ENCODE measurements at regions not wholly inside any gene's neighbourhood (a gene's known extent, or its start where the extent isn't known, plus 50 kb on each side); places are given as distances from the start of the nearest gene placed in this dataset.

DNA sequence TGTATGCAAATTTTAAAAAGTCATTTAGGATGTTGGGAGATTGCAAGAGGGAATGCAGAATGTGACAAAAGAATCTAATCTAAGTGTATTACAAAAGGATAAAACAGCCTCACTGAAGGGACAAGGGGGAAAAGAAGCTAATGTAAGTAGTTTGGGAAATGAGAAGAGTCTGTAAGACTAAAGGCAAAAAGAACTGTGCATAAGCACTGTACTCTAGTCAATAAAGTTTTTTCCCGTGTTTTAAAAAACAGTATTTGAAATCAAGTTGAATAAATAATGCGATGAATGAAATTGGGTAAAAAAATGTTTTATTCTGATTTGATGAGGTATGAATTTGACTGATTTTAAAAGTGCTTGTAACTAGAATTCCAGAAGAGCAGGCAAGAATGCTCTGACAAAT lies 149.8 kb downstream of the VEGFA start:
- no peak overlapping the region for H3K4me3 ChIP-seq (ENCODE audit: low read length)
- DNase-seq (ENCODE audit: low read depth, low spot score): no peak

DNA sequence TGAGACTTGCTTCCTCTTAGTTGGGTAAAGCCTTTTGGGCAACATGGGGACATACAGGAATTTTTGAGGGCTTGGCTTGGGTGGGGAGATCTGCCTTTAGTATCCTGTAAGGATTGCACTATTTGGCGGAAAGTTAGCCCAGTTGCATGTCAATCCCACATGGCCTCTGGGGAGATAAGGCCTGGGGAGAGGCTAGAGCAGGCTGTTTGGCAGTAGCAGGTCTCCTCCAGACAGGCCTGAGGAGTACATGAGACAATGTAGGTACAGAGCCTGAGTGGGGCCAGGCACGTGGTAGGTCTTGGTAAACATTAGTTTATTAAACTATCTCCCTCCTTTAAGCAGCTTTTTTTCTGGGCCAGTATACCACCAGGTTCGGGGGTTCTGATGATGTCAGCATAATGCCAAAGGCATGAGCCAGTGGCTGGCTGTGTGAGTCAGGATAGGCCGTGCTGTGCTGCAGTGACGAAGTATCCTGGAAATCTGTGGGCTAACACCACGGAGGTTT lies 147.9 kb downstream of the VEGFA start:
- no peak overlapping the region for H3K4me3 ChIP-seq (ENCODE audit: low read length)
- no peak for DNase-seq (ENCODE audit: low read depth, low spot score)

DNA sequence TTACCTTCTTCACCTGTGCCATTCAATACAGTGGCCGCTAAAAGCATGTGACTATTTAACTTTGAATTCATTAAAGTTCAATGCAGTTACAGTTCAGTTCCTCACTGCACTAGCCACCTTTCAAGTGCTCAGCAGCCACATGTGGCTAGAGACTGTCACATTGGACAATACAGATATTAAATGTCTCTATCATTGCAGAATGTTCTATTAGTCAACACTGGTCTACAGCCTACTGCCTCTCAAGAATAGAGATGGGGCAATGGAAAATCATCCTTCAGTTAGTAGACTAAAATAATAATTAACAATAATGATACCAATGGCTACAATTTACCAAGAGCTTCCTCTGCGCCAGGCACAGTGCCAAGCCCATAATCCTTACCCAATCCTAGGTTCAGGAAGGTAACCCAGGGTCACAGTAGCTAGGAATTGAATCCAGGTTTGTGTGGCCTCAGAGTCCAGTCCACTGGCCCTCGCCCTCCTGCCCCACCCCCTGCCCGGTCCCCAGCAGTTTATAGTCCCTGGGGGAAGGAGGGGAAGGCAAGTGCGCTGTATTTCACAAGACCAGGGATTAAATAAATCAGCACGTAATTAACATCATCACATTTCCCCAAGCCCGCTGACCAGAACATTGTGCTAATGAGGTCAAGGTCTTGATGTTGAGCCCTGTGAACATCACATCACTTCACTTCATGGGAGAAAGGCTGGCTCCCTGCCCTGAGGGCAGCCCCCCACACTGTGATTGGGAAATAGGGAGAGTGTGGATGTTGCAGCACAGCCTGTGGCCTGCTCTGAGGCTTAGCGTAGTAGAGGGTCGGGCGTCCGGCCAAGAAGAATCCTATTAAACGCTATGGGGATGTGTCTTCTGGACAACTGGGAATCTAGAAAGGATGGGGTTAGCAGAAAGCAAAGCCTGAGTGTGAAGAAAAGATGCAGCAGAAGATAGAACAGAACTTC lies 147.2 kb downstream of the VEGFA start:
- DNase-seq (ENCODE audit: low read depth, low spot score): no peak
- H3K4me3 ChIP-seq (ENCODE audit: low read length): no peak overlapping the region

DNA sequence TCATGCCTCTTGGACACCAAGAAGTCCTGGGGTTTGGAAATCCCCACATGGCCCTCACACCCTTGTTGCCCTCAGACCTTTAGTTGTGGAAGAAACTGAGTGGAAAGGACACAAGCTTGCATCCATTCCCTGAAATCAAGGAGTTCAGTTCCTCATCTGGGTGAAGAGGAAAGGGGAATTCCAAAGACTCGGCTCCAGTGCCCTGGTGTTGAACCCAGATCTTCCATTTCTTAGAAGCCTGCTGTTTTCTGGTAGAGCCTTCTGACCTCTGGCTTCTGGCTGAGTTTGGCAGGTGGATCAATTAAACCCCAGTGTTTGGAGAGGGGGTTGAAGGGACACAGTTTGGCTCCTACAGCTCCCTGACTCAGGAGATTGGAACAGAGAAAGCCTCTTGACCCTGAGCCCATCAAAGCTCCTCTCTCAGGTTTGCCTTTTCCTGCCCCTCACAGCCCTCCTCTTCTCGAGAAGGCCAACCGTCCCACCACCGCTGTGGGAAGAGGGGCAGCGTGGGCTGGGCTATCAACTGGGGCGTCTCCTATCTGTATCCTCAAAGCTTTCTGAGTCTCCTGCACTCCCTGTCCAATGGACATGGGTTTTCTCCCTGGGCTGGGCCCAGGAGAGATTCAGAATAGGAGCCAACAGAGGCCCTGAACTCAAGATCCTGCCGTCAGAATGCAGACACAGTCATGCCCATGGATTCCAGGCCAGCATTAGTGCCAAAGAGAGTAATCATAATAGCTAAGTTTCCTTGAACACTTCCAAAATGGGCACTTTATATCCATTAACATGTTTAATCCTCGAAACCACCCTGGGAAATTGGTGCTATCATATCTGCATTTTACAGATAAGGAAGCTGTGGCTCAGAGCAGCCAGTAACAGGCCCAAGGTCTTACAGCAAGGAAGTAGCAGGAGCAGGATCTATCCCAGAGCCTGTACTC lies 146.2 kb downstream of the VEGFA start:
- no peak for DNase-seq (ENCODE audit: low read depth, low spot score)
- H3K4me3 ChIP-seq (ENCODE audit: low read length): no peak overlapping the region

DNA sequence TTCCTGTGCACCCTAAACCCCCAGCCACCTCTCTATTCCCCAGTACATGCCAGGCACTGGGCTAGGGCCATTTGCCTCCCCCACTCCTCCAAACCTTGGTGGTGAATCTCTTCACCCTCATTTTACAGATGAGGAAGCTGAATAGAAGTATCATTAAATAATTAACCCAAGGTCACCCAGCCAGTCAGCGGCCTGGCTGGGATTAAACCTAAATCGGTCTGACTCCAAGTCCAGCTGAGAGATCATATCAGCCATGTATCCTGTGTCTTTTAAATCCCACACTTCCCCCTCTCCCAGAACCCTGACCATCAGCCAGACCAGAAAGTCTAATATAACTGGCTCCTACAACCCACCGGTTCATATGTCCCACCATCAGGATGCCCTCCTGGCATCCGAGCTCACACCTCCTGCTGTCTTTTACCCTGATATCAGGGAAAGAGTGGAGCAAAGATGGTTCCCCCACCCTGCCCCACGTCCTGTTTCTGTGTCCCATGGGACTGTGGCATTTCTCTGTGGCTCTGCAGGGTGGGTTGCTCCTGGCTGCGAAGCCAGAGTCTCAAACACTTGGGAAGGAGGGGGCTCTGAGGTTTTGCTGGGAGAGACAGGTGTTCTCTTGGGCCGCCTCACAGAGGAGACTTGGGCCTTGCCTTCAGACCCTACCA lies 145.3 kb downstream of the VEGFA start:
- no peak overlapping the region for H3K4me3 ChIP-seq (ENCODE audit: low read length)
- no peak for DNase-seq (ENCODE audit: low read depth, low spot score)

DNA sequence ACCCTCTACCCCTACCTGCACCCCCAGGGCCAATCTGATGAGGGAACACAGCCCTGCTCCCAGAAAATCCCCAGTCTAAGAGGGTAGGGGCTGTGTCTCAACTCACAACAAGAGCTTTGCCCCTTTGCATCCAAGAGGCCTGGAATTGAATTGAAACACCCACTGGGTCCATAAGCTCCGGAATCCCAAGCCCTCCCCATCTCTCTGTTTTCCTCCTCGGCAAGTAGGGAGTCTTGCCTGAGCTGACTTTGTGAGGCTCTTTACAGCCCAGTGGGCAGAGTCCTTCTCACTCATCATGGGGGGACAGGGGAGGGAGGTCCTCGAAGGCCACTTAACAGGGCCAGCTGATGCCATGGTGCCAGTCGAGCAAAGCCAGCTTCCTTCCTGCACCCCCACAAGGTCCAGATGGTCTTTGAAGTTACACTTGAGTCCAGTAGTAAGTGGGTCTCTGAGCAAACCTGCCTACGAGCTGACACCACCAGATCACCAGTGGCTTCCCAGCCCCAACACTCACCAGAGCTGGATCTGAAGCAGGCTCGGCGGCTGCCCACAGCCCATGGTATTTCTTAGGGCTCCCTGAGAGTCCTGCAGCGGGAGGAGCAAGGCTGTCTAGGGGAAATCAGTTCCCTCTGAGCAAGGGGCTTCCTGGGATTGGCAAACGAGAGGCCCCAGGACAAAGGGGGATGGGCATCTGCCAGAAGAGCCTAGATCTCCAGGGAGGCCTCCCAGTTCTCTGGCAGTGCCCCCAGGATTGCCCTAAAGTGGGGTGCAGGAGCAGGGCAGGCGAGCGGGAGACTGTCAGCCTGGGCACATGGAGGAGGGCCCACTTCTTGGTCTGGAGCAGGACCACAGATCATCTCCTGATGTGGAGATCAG lies 144.5 kb downstream of the VEGFA start:
- H3K4me3 ChIP-seq (ENCODE audit: low read length): no peak overlapping the region
- DNase-seq (ENCODE audit: low read depth, low spot score): no peak

DNA sequence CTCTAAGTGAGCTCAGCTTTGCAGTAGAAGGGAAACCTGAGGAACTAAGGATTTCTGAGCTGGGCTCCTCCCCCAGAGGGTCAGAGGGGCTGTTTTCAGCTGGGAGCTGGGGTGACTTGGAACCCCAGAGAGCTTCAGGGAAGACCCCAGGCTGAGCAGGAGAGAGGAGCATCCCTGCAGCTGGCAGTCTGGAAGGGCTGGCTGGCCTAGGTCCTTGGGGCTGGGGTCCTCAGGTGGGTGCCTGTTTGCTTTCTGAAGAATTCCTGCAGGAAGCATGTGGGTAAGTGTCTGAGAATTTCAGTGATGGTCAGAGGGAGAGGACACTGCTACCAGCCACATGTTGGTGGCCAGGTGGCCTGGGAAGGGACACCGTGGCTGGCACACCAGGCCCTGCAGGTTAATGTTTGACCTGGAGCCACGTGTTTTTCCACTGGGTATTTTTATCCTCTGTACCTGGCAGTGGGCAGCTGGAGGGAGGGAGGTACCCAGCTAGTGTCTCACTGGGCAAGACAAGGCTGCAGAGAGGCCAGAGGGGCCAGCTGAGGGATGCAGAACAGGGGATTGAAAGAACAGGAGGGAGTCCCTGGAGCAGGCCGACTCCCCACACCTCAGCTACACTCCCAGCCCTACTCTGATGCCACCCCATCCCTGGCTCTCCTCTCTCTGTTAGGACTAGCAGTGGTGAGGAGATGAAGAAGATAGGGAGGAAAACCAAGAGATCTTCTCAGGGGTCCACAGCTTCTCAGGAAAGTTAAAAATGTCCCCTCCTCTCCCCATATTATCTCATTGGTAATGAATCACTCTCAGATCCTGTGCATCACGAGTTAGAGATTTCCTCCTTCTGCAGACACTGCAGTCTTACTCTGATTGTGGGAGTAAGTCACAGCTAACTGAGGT lies 143.6 kb downstream of the VEGFA start:
- no peak overlapping the region for H3K4me3 ChIP-seq (ENCODE audit: low read length)
- DNase-seq (ENCODE audit: low read depth, low spot score): no peak

DNA sequence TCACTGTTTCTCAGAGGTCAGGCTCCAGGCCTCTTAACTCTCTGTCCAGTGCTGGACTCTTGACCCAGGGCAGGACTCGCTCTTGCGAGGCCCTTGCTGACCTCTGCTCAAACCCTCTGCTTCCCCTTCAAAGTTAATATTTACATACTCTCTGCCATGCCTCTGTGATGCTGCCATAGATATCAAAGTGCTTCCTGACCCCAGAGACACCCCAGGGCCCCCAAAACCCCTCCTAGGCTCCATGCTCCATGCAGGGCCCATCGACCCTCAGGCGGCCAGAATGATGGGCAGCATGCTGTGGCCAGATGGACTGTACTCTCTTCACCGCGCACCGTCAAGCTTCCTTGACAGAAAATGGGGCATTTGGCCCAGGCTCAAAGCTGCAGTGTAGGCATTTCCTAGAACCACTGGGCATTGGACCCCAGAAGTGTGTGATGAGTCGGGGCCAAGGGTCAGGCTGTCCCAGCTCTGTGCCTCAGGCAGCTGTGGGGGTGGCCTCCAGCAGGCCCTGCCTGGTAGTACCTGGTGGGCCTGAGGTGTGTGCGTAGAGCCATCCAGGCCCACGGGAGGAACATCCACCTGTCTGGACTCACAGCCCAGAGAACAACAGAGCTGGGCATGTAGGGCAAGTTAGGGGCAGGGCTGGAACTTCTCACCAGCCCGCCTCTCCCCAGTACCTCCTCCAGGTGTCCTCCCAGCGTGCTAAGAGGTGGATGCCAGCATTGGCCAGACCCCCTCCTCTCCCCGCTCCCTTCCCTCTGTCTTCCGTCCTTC lies 142.8 kb downstream of the VEGFA start:
- no peak for DNase-seq (ENCODE audit: low read depth, low spot score)
- no peak overlapping the region for H3K4me3 ChIP-seq (ENCODE audit: low read length)

DNA sequence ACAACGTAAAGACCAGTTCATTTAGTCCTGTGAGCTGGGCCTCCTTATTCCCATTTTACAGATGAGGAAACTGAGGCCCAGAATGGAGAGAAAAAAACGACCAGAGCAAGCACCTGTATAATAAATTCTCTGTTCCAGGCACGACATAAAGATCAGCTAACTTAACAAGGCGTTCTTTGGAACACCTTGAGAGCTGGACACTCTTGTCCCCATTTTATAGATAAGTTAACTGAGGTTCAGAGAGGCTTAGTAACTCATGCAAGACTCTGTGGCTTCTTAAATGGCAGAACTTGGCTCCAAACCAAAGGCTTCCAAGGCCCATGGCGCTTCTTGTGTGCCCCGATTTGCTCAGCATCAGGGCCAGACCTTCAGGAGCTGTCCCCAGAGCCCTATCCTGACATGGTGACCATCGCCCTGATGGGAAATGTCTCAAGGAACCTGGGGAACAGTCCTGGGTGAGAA lies 142.1 kb downstream of the VEGFA start:
- no peak overlapping the region for H3K4me3 ChIP-seq (ENCODE audit: low read length)
- no peak for DNase-seq (ENCODE audit: low read depth, low spot score)

DNA sequence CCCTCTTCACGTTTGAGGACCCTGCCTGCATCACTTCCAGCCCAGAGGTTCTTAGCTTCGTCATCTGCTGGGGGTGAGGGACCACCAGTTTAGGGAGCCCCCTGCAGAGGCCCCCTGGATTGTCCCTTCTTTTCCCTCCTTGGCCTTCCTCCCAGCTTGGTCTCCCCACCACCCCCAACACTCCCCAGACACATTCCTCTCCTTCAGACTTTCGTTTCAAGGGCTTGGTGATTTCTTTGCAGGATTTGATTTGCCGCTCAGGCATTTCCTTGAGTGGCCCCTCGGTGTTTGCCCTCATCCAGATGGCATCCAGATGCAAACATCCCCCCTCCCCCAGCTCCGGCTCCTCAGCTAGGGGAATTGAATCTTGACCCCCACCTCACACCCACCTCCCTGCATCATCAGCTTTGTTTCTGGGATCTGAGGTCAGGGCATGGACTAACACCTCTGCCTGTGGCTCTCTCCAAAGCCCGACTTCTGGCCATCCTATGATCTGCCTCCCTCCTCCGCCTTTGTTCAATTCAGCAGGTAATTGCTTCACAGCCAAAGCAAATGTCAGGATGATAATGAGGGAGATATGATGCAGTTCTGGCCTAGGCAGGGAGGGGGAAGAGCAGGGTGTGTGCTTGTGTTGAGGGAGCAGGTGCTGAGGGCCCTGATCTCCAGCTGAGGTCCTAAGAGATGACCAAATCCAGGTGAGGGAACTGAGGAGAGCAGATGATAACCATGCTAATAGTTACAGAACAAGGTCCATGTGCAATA lies 141.5 kb downstream of the VEGFA start:
- H3K4me3 ChIP-seq (ENCODE audit: low read length): no peak overlapping the region
- no peak for DNase-seq (ENCODE audit: low read depth, low spot score)

DNA sequence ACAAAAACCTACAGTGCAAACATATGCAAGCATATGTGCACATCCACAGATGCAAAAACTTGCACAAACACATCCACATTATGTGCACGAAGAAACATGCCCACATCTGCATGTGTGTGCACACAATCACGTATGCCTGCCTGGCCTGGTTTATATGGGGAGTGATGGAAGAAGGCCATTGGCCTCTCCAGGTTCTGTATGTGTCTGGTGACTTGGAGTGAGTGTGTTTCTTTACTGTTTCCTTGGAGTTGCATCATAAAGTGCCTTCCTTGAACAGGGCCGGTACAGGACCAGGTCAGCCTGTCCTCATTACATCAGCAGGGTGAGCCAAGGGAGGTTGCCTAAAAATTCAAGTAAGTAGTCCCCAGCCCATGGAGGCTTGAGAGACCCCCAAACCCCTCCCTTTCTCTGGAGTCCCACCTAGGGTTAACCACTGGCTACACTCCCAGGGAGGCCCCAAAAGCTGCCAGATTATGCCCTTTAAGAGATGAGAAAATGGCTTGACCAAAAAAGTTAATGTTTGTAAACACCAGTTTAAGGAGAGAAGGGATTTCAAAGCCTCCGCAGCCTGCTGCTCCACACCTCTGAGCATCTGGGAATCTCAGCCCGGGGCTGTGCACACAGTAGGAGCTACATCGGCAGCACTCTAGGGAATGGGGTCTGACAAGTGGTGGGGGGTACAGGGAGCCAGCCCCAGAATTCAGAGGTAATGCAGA lies 140.8 kb downstream of the VEGFA start:
- no peak for DNase-seq (ENCODE audit: low read depth, low spot score)
- no peak overlapping the region for H3K4me3 ChIP-seq (ENCODE audit: low read length)

DNA sequence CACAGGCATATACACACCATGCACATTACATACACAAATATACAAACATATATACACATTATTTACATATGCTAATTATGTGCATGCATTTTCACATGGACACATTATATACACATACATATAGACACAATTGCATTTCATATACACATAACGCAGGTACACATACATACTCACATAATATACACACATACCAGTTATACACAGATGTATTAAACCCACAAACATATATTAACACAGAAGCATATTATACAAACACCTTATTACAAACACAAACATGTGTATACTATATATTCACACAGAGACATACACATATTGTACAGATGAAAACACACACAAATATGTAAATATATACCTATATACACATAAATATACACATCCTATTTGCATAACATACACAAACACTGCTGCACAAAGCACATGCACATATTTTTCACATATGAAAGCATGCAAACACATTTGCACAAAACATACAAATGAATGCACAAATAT lies 140.2 kb downstream of the VEGFA start:
- DNase-seq (ENCODE audit: low read depth, low spot score): no peak
- H3K4me3 ChIP-seq (ENCODE audit: low read length): no peak overlapping the region

DNA sequence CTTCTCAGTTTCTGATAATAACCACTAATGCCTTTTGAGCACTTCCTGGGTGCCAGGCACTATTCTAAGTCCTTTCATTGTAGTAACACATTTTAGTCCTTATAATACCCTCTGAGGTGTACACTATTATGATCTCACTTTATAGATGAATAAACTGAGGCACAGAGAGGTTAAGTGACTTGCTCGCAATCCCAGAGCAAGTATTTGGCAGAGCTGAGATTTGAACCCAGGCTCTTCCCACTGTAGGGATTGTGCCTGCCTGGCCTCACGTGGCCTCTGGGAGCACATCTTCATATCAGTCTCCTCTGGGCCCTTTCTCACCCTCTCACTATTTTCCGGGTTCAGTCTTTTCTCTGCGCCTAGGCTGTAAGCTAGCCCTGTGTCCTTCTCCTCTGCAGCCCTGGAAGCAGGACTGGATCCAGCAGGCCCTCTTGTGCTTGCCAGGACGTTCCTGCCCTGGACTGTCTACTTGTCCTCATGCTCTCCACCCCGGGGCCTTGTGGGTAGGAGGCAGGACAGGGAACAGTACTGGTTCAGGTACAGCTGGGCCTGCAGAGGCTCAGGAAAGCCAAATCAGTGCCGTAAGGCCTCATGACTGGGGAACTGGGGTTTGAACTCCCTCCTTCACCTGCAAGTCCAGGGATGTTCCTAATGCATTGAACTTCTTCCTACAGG lies 139.6 kb downstream of the VEGFA start:
- H3K4me3 ChIP-seq (ENCODE audit: low read length): no peak overlapping the region
- no peak for DNase-seq (ENCODE audit: low read depth, low spot score)

DNA sequence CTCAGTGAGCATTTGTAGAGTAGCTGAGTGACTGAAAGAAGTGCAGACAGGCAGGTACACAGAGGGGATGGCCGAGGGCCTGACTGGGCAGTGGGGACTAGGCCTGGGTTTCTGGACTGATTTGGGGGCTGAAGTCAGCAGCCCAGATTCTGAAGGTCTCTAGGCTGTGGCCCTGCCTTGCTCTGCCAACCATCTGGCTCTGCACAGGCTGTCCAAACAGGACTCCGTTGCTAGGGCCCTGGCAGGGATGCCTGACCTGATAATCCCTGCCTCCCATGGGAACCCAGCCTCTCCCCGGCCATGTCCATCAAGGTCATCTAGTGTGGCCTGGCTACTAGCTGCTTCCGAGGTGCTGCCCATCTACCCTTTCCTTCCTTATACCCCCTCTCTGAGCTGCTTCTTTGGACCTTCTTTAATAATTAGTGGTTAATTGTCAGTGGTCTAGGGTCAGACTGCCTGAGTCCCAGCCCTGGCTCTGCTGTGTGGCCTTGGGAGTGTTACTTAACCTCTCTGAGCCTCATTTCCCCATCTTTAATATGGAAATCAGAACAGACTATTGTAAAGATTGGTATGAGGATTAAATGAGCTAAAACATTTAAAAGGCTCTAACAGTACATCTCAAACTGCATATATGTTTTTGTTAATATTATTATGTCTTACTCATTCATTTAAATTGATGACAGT lies 137.9 kb downstream of the VEGFA start:
- H3K4me3 ChIP-seq (ENCODE audit: low read length): no peak overlapping the region

More for the DNA sequence above, 137.9 kb downstream of the VEGFA start:
- no peak for DNase-seq (ENCODE audit: low read depth, low spot score)
